Astrocyte of the cerebellum (primary cell): ENCODE measurements at regions not wholly inside any gene's neighbourhood (a gene's known extent, or its start where the extent isn't known, plus 50 kb on each side); places are given as distances from the start of the nearest gene placed in this dataset.
A peak's percentile ranks its signal among the peaks of the same experiment; 100 is the strongest.

Experiments
- DNase-seq: peaks from one replicate; pipeline ENCODE4 v3.0.0-alpha.2; 2011; ENCODE audit warnings: low read depth
- H3K4me3 ChIP-seq: 2 replicates; pipeline ENCODE4 v1.5.1; 2011; ENCODE audit warnings: mild to moderate bottlenecking, low read depth, low read length, moderate library complexity
- CTCF ChIP-seq: IDR thresholded peaks from 2 replicates; pipeline ENCODE4 v1.5.1; 2012; ENCODE audit warnings: low read length, low read depth, moderate library complexity, mild to moderate bottlenecking; ENCODE audit errors: missing control alignments
- in situ Hi-C: cut with HindIII; loops from 2 replicates; pipeline ENCODE4 v1.10.0; 2017; ENCODE audit warnings: low sequenced_read_pairs

DNA sequence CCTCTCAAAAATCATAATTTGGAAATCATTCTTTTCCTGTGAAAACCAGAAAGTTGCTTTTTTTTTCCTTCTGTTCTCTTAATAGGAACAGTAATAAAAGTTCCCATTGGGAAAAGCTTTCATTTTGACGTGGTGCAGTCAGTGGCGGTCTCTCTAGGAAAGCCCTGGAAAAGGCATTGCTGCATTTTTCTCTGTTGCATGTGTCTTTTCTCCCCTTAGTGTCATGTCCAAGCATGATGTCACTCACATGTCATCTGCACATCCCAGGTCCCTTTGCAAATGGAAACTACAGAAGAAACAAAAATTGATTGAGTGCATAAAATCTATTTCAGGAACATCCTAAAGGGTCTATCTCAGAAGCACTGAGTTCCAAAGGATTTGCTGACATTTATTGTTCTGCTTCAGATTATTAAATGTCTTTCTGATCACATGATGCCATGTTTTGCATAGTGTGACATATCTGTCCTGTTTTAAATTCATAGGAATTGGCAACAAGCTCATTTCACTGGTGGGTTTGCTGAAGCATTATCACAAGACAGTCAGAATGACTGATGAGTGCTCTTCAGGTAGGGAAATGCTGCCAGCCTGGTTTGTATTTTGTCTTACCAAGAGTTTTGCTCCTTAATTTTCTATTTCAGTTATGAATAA, 208.7 kb downstream of the SOX4 start:
- H3K4me3 ChIP-seq, result no peak overlapping the region
- in situ Hi-C loops, result no loop called here
- no peak for DNase-seq
- TF ChIP-seq CTCF, result no peak

GRCh38 chr6:21804941-21805610, 211.5 kb downstream of the SOX4 start:
- in situ Hi-C loops, result no loop called here
- DNase-seq, result peak; percentile 67

DNA sequence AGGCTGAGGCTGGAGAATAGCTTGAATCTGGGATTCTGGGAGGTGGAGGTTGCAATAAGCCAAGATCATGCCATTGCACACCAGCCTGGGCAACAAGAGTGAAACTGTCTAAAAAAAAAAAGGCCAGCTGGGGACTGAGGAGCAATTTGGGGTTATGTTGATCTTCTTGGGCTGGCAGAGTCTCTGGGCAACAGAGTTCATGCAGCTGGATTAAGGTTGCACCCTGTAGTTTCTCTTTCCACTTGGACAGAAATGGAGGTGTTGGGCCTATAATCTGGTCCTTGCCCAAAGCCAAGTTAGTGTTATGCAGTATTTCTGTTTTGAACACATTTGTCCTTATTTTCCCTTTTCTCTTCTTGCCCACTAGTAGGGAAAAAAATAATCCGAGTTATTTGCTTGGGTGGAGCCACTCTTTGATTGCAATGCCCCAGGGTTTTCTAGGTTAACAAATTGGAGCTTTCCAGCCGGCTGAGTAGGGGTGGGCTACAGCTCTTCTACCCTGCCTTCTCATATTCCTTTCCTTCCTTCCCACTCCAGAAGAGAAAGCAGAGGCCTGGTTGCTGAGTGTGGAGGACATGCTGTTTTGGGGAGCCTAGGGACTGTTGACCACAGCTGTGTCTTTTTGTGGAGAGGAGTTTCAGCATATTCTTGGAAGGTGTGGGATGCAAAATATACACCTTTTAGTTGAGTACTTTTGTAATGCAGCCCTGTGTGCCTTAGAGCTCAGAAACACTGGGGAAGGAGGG, 213.9 kb downstream of the SOX4 start:
- no peak overlapping the region for H3K4me3 ChIP-seq
- TF ChIP-seq CTCF, result no peak
- no peak for DNase-seq
- in situ Hi-C loops, result no loop called here

More at GRCh38 chr6:21804941-21805610, 211.5 kb downstream of the SOX4 start:
- H3K4me3 ChIP-seq, result no peak overlapping the region
- no peak for TF ChIP-seq CTCF

DNA sequence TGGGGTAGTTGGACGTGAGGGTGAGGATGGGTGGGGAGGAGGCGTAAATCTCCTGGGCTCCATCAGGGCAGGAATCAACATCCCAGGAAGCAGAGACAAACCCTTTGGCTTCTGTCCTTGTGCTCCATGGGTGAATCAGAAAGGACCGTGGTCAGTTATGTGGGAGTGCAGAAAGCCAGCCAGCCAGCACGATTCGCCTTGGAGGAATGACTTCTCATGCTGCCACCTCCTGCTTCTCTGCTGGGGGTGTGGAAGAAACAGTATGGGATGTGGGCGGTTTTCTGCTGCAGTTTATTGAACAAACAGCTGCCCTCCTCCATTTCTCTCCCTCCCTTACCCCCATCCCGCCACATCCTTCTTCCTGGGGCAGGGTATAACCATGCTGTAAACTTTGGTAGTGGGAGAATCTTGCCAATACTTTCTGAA, 214.5 kb downstream of the SOX4 start:
- no peak for TF ChIP-seq CTCF
- H3K4me3 ChIP-seq, result no peak overlapping the region
- in situ Hi-C loops, result no loop called here
- DNase-seq, result peak; percentile 64

DNA sequence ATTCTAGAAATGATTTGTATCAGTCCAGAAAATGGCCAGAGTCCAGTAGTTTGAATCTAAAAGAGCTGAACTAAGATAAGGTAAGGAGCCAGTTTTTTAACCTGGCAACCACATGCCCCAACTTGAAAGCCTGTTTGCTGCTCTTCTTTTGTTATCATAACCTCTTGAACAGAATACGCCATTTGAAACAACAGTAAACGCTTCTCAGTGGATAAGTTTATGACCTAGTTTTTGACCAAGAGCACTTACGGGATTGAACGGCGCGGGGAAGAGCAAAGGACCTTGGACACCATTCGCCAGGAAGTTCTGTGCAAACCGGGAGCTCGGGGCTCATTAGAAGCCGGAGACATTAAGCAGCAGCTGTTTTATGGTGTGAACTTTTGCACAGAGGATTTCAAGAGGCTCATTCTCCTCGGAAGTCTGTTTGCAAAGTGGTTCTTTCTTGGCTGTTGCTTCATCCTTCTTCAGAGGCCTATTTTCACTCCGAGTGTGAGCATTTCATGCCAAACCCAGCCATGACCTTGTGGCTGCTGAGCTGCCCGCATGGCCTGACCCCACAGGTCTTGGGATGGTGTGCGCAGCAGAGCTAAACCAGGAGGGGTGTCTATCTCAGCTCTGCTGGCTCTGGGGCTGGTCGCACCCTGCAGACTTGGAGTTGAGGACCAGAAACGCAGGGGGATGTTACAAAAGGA, 215.1 kb downstream of the SOX4 start:
- in situ Hi-C loops, result no loop called here
- H3K4me3 ChIP-seq, result no peak overlapping the region
- no peak for TF ChIP-seq CTCF
- no peak for DNase-seq

GRCh38 chr6:21811484-21811883, 217.9 kb downstream of the SOX4 start:
- no peak for DNase-seq
- TF ChIP-seq CTCF, result no peak
- in situ Hi-C loops, result no loop called here
- no peak overlapping the region for H3K4me3 ChIP-seq
